ENCODE measurements at regions not wholly inside any gene's neighbourhood (a gene's known extent, or its start where the extent isn't known, plus 50 kb on each side); places are given as distances from the start of the nearest gene placed in this dataset.

DNA sequence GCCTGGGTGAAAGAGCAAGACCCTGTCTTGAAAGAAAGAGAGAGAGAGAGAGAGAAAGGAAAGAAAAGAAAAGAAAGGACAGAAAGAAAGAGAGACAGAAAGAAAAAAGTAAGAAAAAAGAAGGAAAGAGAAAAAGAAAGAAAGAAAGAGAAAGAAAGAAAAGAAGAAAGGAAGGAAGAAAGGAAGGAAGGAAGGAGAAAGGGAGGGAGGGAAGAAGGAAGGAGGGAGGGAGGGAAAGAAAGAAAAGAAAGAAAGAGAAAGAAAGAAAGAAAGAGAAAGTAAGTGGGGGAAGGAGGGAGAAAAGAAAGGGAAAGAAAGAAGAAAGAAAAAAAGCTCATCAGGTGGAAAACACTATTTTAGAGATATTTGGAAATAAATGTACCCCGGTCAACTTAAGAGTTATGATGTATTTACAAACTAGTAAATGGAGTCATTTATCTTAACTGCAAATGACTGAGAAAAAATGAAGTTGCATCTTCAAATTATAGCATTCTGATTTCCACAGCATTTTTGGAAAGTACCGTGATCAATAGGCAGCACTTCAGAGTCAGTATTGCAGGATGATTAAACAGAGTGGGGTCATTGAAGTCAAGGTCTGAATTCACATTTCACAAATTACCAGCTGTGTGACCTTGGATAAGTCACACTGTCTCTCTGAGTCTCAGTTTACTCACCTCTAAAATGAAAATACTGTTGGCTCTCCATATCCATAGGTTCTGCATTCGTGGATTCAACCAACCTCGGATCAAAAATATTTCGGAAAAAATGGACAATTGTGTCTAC, 64.1 kb upstream of the SMAD1 start:
- intact Hi-C loops (cut with DNase I), result no loop called here

DNA sequence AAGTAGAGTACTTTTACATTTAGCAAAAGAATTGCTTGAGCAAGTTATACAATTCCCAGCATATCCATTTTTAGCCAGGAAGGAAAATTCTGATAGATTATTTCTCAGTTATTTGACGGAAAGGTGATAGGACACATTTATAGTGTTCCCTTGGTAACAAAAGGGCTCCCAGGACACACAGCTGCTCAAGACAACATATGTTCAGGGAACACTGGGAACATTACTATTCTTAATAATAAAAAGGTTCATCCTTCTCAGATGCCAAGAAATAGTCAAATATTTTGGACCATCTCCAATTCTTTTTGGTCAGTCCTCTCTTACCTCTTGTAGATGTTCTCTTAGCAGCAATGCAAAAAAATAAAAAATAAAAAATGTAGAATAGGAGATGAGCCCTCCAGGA, 66.8 kb upstream of the SMAD1 start:
- Histone ChIP-seq H3K27ac (no peak overlapping the region), H3K27me3 (no peaks in the 10 kb centered on the region), H3K4me3 (no peak overlapping the region), H3K36me3 (no peaks in the 10 kb centered on the region), H3K9me3 (no peaks in the 10 kb centered on the region), H3K4me1 (no peaks in the 10 kb centered on the region)
- no peak for ATAC-seq
- TF ChIP-seq, protein P1, sequence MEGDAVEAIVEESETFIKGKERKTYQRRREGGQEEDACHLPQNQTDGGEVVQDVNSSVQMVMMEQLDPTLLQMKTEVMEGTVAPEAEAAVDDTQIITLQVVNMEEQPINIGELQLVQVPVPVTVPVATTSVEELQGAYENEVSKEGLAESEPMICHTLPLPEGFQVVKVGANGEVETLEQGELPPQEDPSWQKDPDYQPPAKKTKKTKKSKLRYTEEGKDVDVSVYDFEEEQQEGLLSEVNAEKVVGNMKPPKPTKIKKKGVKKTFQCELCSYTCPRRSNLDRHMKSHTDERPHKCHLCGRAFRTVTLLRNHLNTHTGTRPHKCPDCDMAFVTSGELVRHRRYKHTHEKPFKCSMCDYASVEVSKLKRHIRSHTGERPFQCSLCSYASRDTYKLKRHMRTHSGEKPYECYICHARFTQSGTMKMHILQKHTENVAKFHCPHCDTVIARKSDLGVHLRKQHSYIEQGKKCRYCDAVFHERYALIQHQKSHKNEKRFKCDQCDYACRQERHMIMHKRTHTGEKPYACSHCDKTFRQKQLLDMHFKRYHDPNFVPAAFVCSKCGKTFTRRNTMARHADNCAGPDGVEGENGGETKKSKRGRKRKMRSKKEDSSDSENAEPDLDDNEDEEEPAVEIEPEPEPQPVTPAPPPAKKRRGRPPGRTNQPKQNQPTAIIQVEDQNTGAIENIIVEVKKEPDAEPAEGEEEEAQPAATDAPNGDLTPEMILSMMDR (IDR thresholded peaks at IDR 0.05), result no peak
- intact Hi-C loops (cut with DNase I), result no loop called here
- DNase-seq, result no peak

More for the DNA sequence above, 64.1 kb upstream of the SMAD1 start:
- H3K27ac ChIP-seq, result no peak overlapping the region
- ATAC-seq (no peak), DNase-seq (no peak)
- no peaks in the 10 kb centered on the region for H3K4me1 ChIP-seq
- TF ChIP-seq, protein P1 (IDR thresholded peaks at IDR 0.05), result no peak
- no peaks in the 10 kb centered on the region for H3K9me3 ChIP-seq
- H3K36me3 ChIP-seq, result no peaks in the 10 kb centered on the region
- H3K4me3 ChIP-seq, result no peak overlapping the region
- H3K27me3 ChIP-seq, result no peaks in the 10 kb centered on the region

DNA sequence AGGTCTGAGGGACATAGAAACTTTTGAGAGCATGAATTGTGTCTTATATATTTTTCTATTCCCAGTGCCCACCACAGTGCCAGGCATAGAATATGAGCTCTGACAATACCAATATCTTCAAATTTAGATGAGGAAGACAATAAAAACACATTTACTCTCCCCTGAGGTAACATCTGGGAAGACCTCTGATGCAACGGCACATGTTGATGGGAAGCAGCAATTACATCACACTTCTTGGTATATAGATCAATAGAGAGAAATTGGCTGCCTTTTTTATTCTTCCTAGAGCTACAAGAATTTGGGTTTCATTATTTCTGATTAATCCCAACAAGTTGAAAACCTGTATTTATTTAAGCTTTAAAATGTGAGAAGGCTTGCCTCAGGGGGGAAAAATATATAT, 67.4 kb upstream of the SMAD1 start:
- TF ChIP-seq, protein P1 (IDR thresholded peaks at IDR 0.05), result no peak
- Histone ChIP-seq H3K9me3 (no peaks in the 10 kb centered on the region), H3K4me1 (no peaks in the 10 kb centered on the region), H3K27me3 (no peaks in the 10 kb centered on the region), H3K27ac (no peak overlapping the region), H3K4me3 (no peak overlapping the region), H3K36me3 (no peaks in the 10 kb centered on the region)
- intact Hi-C loops (cut with DNase I), result no loop called here
- DNase-seq, result no peak
- ATAC-seq, result no peak

DNA sequence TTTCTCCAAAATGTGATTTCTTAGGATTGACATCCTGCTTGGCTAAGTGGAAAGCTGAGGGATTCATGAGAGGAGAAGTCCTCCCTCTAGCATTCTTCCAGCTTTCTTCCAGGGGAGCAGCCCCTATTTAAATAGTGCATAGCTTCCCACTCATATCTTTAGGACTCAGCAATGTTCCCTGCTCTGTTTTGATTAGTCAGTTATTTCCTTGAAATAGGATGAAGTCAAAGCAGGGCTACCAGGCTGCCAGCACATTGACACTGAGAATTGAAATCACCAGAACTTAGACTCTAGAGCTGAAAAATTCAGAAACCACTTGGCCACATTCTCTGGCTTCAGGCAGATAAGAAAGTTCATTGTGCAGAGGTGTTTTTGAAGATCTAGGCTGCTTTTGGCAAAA, 74.7 kb upstream of the SMAD1 start:
- DNase-seq (no peak), ATAC-seq (no peak)
- H3K9me3 ChIP-seq, result no peaks in the 10 kb centered on the region
- intact Hi-C loops (cut with DNase I), result no loop called here
- TF ChIP-seq, protein P1 (IDR thresholded peaks at IDR 0.05), result no peak
- H3K36me3 ChIP-seq, result no peaks in the 10 kb centered on the region
- no peak overlapping the region for H3K27ac ChIP-seq
- no peaks in the 10 kb centered on the region for H3K4me1 ChIP-seq
- H3K4me3 ChIP-seq, result no peak overlapping the region
- no peaks in the 10 kb centered on the region for H3K27me3 ChIP-seq

DNA sequence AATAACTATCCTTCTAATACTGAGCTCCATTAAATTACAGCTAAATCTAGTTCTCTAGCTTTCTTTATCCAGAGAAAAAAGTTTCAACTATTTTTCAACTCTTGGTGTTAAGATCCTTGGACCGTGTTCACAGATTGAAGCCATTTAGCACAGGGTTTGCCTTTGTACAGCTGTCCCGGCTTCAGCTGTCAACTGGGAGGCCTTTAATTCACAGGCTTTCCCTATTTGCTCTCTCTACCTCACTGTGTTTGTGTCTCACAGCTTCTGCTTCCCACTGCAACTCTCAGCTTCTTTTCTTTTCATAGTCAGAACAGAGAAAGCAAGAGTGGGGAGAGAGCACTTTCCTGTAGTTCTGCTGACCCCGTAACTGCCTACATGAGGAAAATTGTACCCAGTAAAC, 76.9 kb upstream of the SMAD1 start:
- H3K27me3 ChIP-seq, result no peaks in the 10 kb centered on the region
- DNase-seq, result no peak
- H3K4me3 ChIP-seq, result no peak overlapping the region
- no peak overlapping the region for H3K27ac ChIP-seq
- TF ChIP-seq, protein P1 (IDR thresholded peaks at IDR 0.05), result no peak
- no peaks in the 10 kb centered on the region for H3K36me3 ChIP-seq
- ATAC-seq, result no peak
- no peaks in the 10 kb centered on the region for H3K4me1 ChIP-seq
- intact Hi-C loops (cut with DNase I), result no loop called here
- no peaks in the 10 kb centered on the region for H3K9me3 ChIP-seq

DNA sequence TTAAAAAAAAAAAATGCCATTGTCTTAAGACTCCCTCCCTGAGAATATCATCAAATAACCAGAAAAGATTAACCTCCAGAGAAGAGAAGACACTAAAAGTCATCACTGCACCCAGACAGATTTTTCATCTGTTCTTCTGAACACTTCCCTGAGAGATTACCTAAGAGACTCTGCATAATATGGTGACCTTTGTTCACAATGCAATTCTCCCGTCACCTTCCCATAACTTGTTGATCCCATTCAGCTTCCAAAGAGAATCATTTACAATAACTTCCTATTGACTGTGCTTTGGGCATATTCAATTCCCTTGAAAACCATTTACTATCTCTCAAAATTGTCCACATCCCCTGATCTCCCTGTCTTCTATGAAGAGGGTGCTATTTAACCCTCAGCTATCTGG, 85.1 kb upstream of the SMAD1 start:
- no peaks in the 10 kb centered on the region for H3K4me1 ChIP-seq
- H3K27me3 ChIP-seq, result no peaks in the 10 kb centered on the region
- ATAC-seq, result no peak
- intact Hi-C loops (cut with DNase I), result no loop called here
- H3K4me3 ChIP-seq, result no peak overlapping the region
- H3K27ac ChIP-seq, result no peak overlapping the region
- H3K36me3 ChIP-seq, result no peaks in the 10 kb centered on the region
- DNase-seq, result no peak
- H3K9me3 ChIP-seq, result no peaks in the 10 kb centered on the region
- TF ChIP-seq, protein P1 (IDR thresholded peaks at IDR 0.05), result no peak

All from upper lobe of right lung (tissue), 1 donor.